H9 (cell line): ENCODE measurements at regions not wholly inside any gene's neighbourhood (a gene's known extent, or its start where the extent isn't known, plus 50 kb on each side); places are given as distances from the start of the nearest gene placed in this dataset.

Experiments
- DNase-seq: peaks from one replicate; pipeline ENCODE4 v3.0.0-alpha.2; 2017
- H2AFZ ChIP-seq: one replicate; pipeline ENCODE4 v1.6.1; 2013; ENCODE audit warnings: mild to moderate bottlenecking, low read length, control low read depth, moderate library complexity
- H2AK5ac ChIP-seq: 2 replicates; pipeline ENCODE4 v1.6.1; 2013; ENCODE audit warnings: low read length, control low read depth, mixed read lengths; ENCODE audit not compliant: insufficient read length
- H2BK120ac ChIP-seq: one replicate; pipeline ENCODE4 v1.6.1; 2013; ENCODE audit warnings: low read depth, mild to moderate bottlenecking, low read length, control low read depth, inconsistent platforms; ENCODE audit not compliant: poor library complexity, severe bottlenecking
- H2BK12ac ChIP-seq: 2 replicates; pipeline ENCODE4 v1.6.1; 2013; ENCODE audit warnings: low read length, control low read depth, mixed read lengths, low read depth; ENCODE audit not compliant: insufficient read length
- H2BK15ac ChIP-seq: 2 replicates; pipeline ENCODE4 v1.6.1; 2013; ENCODE audit warnings: low read depth, low read length, control low read depth
- H2BK20ac ChIP-seq: one replicate; pipeline ENCODE4 v1.6.1; 2013; ENCODE audit warnings: low read depth, mild to moderate bottlenecking, low read length, control low read depth, inconsistent platforms; ENCODE audit not compliant: poor library complexity, severe bottlenecking
- H2BK5ac ChIP-seq: 2 replicates; pipeline ENCODE4 v1.6.1; 2013; ENCODE audit warnings: low read length, control low read depth, mixed read lengths; ENCODE audit not compliant: insufficient read length
- H3K14ac ChIP-seq: 2 replicates; pipeline ENCODE4 v1.6.1; 2013; ENCODE audit warnings: low read length, control low read depth; ENCODE audit not compliant: insufficient read depth
- H3K18ac ChIP-seq: 2 replicates; pipeline ENCODE4 v1.6.1; 2013; ENCODE audit warnings: low read depth, mild to moderate bottlenecking, mixed read lengths, low read length, control low read depth; ENCODE audit not compliant: insufficient read length
- H3K23ac ChIP-seq: 2 replicates; pipeline ENCODE4 v1.6.1; 2013; ENCODE audit warnings: low read length, control low read depth, mixed read lengths, low read depth; ENCODE audit not compliant: insufficient read length
- H3K23me2 ChIP-seq: 2 replicates; pipeline ENCODE4 v1.6.1; 2013; ENCODE audit warnings: low read depth, mild to moderate bottlenecking, mixed read lengths, low read length, control low read depth; ENCODE audit not compliant: insufficient read length, poor library complexity, severe bottlenecking
- H3K27ac ChIP-seq: 2 replicates; pipeline ENCODE4 v1.5.1; 2013; ENCODE audit warnings: low read length, control low read depth, mixed read lengths, low read depth; ENCODE audit not compliant: insufficient read length
- H3K27me3 ChIP-seq: 2 replicates; pipeline ENCODE4 v1.6.1; 2013; ENCODE audit warnings: low read length, control low read depth, inconsistent platforms; ENCODE audit not compliant: insufficient read depth
- H3K4ac ChIP-seq: 2 replicates; pipeline ENCODE4 v1.6.1; 2013; ENCODE audit warnings: low read depth, mild to moderate bottlenecking, control low read depth, inconsistent platforms, low read length, moderate library complexity
- H3K4me1 ChIP-seq: 2 replicates; pipeline ENCODE4 v1.6.1; 2013; ENCODE audit warnings: low read length, control low read depth, inconsistent platforms; ENCODE audit not compliant: insufficient read depth
- H3K4me2 ChIP-seq: 2 replicates; pipeline ENCODE4 v1.6.1; 2013; ENCODE audit warnings: low read length, control low read depth, mixed read lengths; ENCODE audit not compliant: insufficient read length, insufficient read depth
- H3K56ac ChIP-seq: 2 replicates; pipeline ENCODE4 v1.6.1; 2013; ENCODE audit warnings: low read depth, mild to moderate bottlenecking, mixed read lengths, low read length, control low read depth; ENCODE audit not compliant: insufficient read length
- H3K79me1 ChIP-seq: 2 replicates; pipeline ENCODE4 v1.6.1; 2013; ENCODE audit warnings: low read depth, mild to moderate bottlenecking, moderate library complexity, low read length, control low read depth, inconsistent platforms; ENCODE audit not compliant: insufficient read depth, poor library complexity, severe bottlenecking
- H3K79me2 ChIP-seq: 2 replicates; pipeline ENCODE4 v1.6.1; 2013; ENCODE audit warnings: low read length, control low read depth, inconsistent platforms; ENCODE audit not compliant: insufficient read depth
- H3K9ac ChIP-seq: 2 replicates; pipeline ENCODE4 v1.6.1; 2013; ENCODE audit warnings: low read length, control low read depth, mixed read lengths; ENCODE audit not compliant: insufficient read length; ENCODE audit errors: extremely low read depth
- H3K9me3 ChIP-seq: one replicate; pipeline ENCODE4 v1.6.1; 2013; ENCODE audit warnings: low read depth, low read length, inconsistent platforms; ENCODE audit not compliant: control insufficient read depth
- H3T11ph ChIP-seq: one replicate; pipeline ENCODE4 v1.6.1; 2013; ENCODE audit warnings: mild to moderate bottlenecking, low read length, control low read depth, inconsistent platforms
- H4K20me1 ChIP-seq: one replicate; pipeline ENCODE4 v1.6.1; 2013; ENCODE audit not compliant: control insufficient read depth, insufficient read length, insufficient read depth
- H4K5ac ChIP-seq: 2 replicates; pipeline ENCODE4 v1.6.1; 2013; ENCODE audit warnings: low read depth, mild to moderate bottlenecking, mixed read lengths, low read length, control low read depth; ENCODE audit not compliant: insufficient read length
- H4K8ac ChIP-seq: replicated peaks from 2 replicates; pipeline ENCODE4 v1.6.1; 2013; ENCODE audit warnings: low read length, control low read depth, mixed read lengths, low read depth; ENCODE audit not compliant: insufficient read length
- H4K91ac ChIP-seq: 2 replicates; pipeline ENCODE4 v1.6.1; 2013; ENCODE audit warnings: low read depth, mild to moderate bottlenecking, moderate library complexity, mixed read lengths, low read length, control low read depth; ENCODE audit not compliant: insufficient read length
- H3K27ac Mint-ChIP-seq, 3 experiments: 2 replicates in 2 of 3; 3 replicates in 1 of 3; pipeline ENCODE4 v1.8.0; 2020 to 2021; ENCODE audit warnings: mixed read lengths in 3 of 3, mild to moderate bottlenecking in 1 of 3, moderate library complexity in 1 of 3
- H3K27me3 Mint-ChIP-seq: 2 replicates; pipeline ENCODE4 v1.8.0; 2021; ENCODE audit warnings: low read depth, mild to moderate bottlenecking, moderate library complexity, mixed read lengths
- H3K36me3 Mint-ChIP-seq, 3 experiments: 2 replicates in 2 of 3; 3 replicates in 1 of 3; pipeline ENCODE4 v1.8.0; 2020 to 2021; ENCODE audit warnings: low read depth in 3 of 3, mixed read lengths in 3 of 3; ENCODE audit not compliant: insufficient read depth in 1 of 3
- H3K4me1 Mint-ChIP-seq, 2 experiments: 2 replicates each; pipeline ENCODE4 v1.8.0; 2020; ENCODE audit warnings: mixed read lengths in 2 of 2
- H3K4me3 Mint-ChIP-seq, 2 experiments: 2 replicates in 1 of 2; 3 replicates in 1 of 2; pipeline ENCODE4 v1.8.0; 2020 to 2021; ENCODE audit warnings: mild to moderate bottlenecking in 2 of 2, mixed read lengths in 2 of 2, moderate library complexity in 1 of 2
- H3K9me3 Mint-ChIP-seq, 2 experiments: 2 replicates in 1 of 2; 3 replicates in 1 of 2; pipeline ENCODE4 v1.8.0; 2020; ENCODE audit warnings: mild to moderate bottlenecking in 2 of 2, mixed read lengths in 2 of 2, moderate library complexity in 1 of 2
- WGBS: extraction: QIAGEN DNeasy Blood & Tissue Kit; methylation state at CpG from one replicate; pipeline ENCODE4 v1.1.7; 2013; ENCODE audit warnings: missing lambda C conversion rate, low lambda C conversion rate, mixed read lengths; ENCODE audit not compliant: insufficient read length; ENCODE audit errors: extremely low coverage; 5-methylcytosine and 5-hydroxymethylcytosine counted together
- TF ChIP-seq, protein P1 (sequence below): fragments of 200-600 bp; sonication (generic); conservative IDR thresholded peaks from 3 replicates; pipeline ENCODE4 v1.8.0; 2021; ENCODE audit warnings: antibody characterized with exemption, mild to moderate bottlenecking

- Mint-ChIP-seq H3K27ac (no peak overlapping the region), H3K36me3 (no peaks in the 10 kb centered on the region; a peak in 1 of 7 replicates), H3K27me3 (no peaks in the 10 kb centered on the region; the same call in 1 of the 2 replicates), H3K9me3 (peaks cover 0 to 1% of the 10 kb centered on the region in 2 experiments; a peak in 3 of 5 replicates), H3K4me3 (no peak overlapping the region), H3K4me1 (0 out of 4 replicates have a peak, but pooled peaks cover 3% of the 10 kb centered on the region in 2 experiments)
- TF ChIP-seq, protein P1, sequence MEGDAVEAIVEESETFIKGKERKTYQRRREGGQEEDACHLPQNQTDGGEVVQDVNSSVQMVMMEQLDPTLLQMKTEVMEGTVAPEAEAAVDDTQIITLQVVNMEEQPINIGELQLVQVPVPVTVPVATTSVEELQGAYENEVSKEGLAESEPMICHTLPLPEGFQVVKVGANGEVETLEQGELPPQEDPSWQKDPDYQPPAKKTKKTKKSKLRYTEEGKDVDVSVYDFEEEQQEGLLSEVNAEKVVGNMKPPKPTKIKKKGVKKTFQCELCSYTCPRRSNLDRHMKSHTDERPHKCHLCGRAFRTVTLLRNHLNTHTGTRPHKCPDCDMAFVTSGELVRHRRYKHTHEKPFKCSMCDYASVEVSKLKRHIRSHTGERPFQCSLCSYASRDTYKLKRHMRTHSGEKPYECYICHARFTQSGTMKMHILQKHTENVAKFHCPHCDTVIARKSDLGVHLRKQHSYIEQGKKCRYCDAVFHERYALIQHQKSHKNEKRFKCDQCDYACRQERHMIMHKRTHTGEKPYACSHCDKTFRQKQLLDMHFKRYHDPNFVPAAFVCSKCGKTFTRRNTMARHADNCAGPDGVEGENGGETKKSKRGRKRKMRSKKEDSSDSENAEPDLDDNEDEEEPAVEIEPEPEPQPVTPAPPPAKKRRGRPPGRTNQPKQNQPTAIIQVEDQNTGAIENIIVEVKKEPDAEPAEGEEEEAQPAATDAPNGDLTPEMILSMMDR: no peak
- H2BK20ac ChIP-seq: no peak overlapping the region
- H2BK15ac ChIP-seq: no peak overlapping the region
- H3K4ac ChIP-seq: no peak overlapping the region
- no peaks in the 10 kb centered on the region for H3K27me3 ChIP-seq
- no peak overlapping the region for H2BK12ac ChIP-seq
- H2AFZ ChIP-seq: no peak overlapping the region
- H4K5ac ChIP-seq: no peak overlapping the region
- H2AK5ac ChIP-seq: no peak overlapping the region
- no peak overlapping the region for H3T11ph ChIP-seq
- no peak overlapping the region for H3K27ac ChIP-seq
- no peak overlapping the region for H4K91ac ChIP-seq
- H3K23ac ChIP-seq: no peak overlapping the region
- no peak for DNase-seq
- no peak overlapping the region for H2BK120ac ChIP-seq
- no peaks in the 10 kb centered on the region for H3K23me2 ChIP-seq
- no peaks in the 10 kb centered on the region for H3K4me1 ChIP-seq
- no CpG with 5 or more reads among the region's 9 CpGs for WGBS
- no peaks in the 10 kb centered on the region for H3K9me3 ChIP-seq
- H4K8ac ChIP-seq: no peak overlapping the region
- H3K79me1 ChIP-seq: no peaks in the 10 kb centered on the region
- H2BK5ac ChIP-seq: no peak overlapping the region
- no peaks in the 10 kb centered on the region for H4K20me1 ChIP-seq
- no peak overlapping the region for H3K9ac ChIP-seq
- no peak overlapping the region for H3K4me2 ChIP-seq
- no peak overlapping the region for H3K14ac ChIP-seq
- H3K18ac ChIP-seq: no peak overlapping the region
- no peaks in the 10 kb centered on the region for H3K79me2 ChIP-seq
- H3K56ac ChIP-seq: no peak overlapping the region
These were observed 100.5 kb downstream of the CFAP44 start for GRCh38 chr3:113340785-113341184.
